ENCODE measurements at regions not wholly inside any gene's neighbourhood (a gene's known extent, or its start where the extent isn't known, plus 50 kb on each side); places are given as distances from the start of the nearest gene placed in this dataset.

GRCh38 chr4:12926189-12927066, 557.7 kb downstream of the RAB28 start:
- Histone ChIP-seq H3K4me2 (ENCODE audit: low read length) (no peak overlapping the region), H3K9me2 (ENCODE audit: insufficient read depth, low read length) (no peaks in the 10 kb centered on the region), H3K9ac (ENCODE audit: low read length) (no peak overlapping the region), H3K9me3 (ENCODE audit: low read length) (no peaks in the 10 kb centered on the region), H3K79me2 (replicated peaks; ENCODE audit: insufficient read depth, low read length) (no peaks in the 10 kb centered on the region), H3K27me3 (ENCODE audit: insufficient read depth, low read depth, low read length) (no peaks in the 10 kb centered on the region), H3K27ac (ENCODE audit: low read length) (peak overlapping the region; percentile 11), H2AFZ (ENCODE audit: low read depth, low read length) (no peak overlapping the region), H3K36me3 (ENCODE audit: insufficient read depth, low read length) (no peaks in the 10 kb centered on the region), H4K20me1 (ENCODE audit: insufficient read depth) (no peaks in the 10 kb centered on the region), H3K4me3 (ENCODE audit: low read length) (peak overlapping the region; percentile 21), H3F3A (ENCODE audit: insufficient read depth, low read length, poor library complexity, severe bottlenecking) (no peaks in the 10 kb centered on the region)
- TF ChIP-seq EP300 (conservative IDR thresholded peaks at IDR 0.05; ENCODE audit: poor library complexity, severe bottlenecking) (peak; percentile 77), CTCF (IDR thresholded peaks at IDR 0.05; ENCODE audit: poor library complexity, severe bottlenecking) (no peak), POLR2AphosphoS5 (IDR thresholded peaks at IDR 0.05) (peak; percentile 55), RAD21 (conservative IDR thresholded peaks at IDR 0.05) (no peak), MXI1 (conservative IDR thresholded peaks at IDR 0.05; ENCODE audit: poor library complexity, severe bottlenecking) (no peak), REST (IDR thresholded peaks at IDR 0.05; ENCODE audit: borderline replicate concordance) (no peak), TAF1 (IDR thresholded peaks at IDR 0.05; ENCODE audit: low read depth) (no peak)

DNA sequence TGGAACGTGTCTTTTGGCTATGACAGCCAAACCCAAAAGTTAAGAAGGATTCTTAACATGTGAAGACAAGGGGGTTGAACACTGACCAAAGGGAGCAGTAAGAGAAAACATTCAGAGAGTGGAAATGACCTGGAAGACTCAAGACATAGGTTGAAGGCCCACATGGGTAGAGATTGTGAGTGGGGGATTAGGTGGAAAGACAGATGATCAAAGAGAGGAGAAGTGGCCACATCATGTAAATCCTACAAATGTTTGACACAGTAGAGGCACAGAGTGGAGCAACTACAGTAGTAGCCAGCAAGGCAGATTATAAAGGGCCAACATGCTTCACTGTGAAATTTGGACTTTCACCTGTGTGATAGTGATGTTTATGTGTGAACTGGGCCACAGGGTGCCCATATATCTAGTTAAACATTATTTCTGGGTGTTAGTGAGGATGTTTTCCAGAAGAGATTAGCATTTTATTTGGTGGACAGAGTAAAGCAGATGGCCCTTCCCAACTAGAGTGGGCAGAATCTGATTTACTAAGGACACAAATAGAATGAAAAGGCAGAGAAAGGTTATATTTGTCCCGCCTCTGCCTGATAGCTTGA, 559.3 kb downstream of the RAB28 start:
- Histone ChIP-seq H3K27me3 (ENCODE audit: insufficient read depth, low read depth, low read length) (no peaks in the 10 kb centered on the region), H3K9me2 (ENCODE audit: insufficient read depth, low read length) (no peaks in the 10 kb centered on the region), H3F3A (ENCODE audit: insufficient read depth, low read length, poor library complexity, severe bottlenecking) (no peaks in the 10 kb centered on the region), H3K4me3 (ENCODE audit: low read length) (no peak overlapping the region), H3K4me2 (ENCODE audit: low read length) (no peak overlapping the region), H3K79me2 (replicated peaks; ENCODE audit: insufficient read depth, low read length) (no peaks in the 10 kb centered on the region), H3K27ac (ENCODE audit: low read length) (no peak overlapping the region), H4K20me1 (ENCODE audit: insufficient read depth) (no peaks in the 10 kb centered on the region), H3K9me3 (ENCODE audit: low read length) (no peaks in the 10 kb centered on the region), H3K36me3 (ENCODE audit: insufficient read depth, low read length) (no peaks in the 10 kb centered on the region), H3K9ac (ENCODE audit: low read length) (no peak overlapping the region), H2AFZ (ENCODE audit: low read depth, low read length) (no peak overlapping the region)
- TF ChIP-seq EZH2 (IDR thresholded peaks at IDR 0.05; ENCODE audit: borderline replicate concordance, insufficient read depth, low read length, poor library complexity, severe bottlenecking), result no peak
- TF ChIP-seq REST (IDR thresholded peaks at IDR 0.05; ENCODE audit: borderline replicate concordance), result no peak
- TF ChIP-seq CTCF (IDR thresholded peaks at IDR 0.05; ENCODE audit: poor library complexity, severe bottlenecking), result no peak
- no peak for TF ChIP-seq MXI1 (conservative IDR thresholded peaks at IDR 0.05; ENCODE audit: poor library complexity, severe bottlenecking)
- no peak for TF ChIP-seq SMC3 (conservative IDR thresholded peaks at IDR 0.05; ENCODE audit: poor library complexity)
- TF ChIP-seq RAD21 (conservative IDR thresholded peaks at IDR 0.05), result no peak
- TF ChIP-seq EP300 (conservative IDR thresholded peaks at IDR 0.05; ENCODE audit: poor library complexity, severe bottlenecking), result no peak
- TF ChIP-seq POLR2AphosphoS5 (IDR thresholded peaks at IDR 0.05), result no peak
- TF ChIP-seq TAF1 (IDR thresholded peaks at IDR 0.05; ENCODE audit: low read depth), result no peak
